ENCODE measurements at regions not wholly inside any gene's neighbourhood (a gene's known extent, or its start where the extent isn't known, plus 50 kb on each side); places are given as distances from the start of the nearest gene placed in this dataset.

GRCh38 chr4:60637976-60638375 lies 562.1 kb upstream of the ADGRL3 start:
- intact Hi-C loops (cut with micrococcal nuclease; ENCODE audit: unreplicated experiment) = no loop called here
- H3K27ac Mint-ChIP-seq (ENCODE audit: unreplicated experiment) = no peak overlapping the region
- no peaks in the 10 kb centered on the region for H3K4me1 Mint-ChIP-seq (ENCODE audit: low read depth, unreplicated experiment)
- H3K9me3 Mint-ChIP-seq (ENCODE audit: low read depth, unreplicated experiment) = peaks cover 3% of the 10 kb centered on the region
- CTCF ChIA-PET = no interaction called here
- H3K36me3 Mint-ChIP-seq (ENCODE audit: insufficient read depth, unreplicated experiment) = no peaks in the 10 kb centered on the region
- BruUV-seq (replicated peaks) = no TSS peak
- no peak overlapping the region for H3K4me3 Mint-ChIP-seq (ENCODE audit: low read depth, unreplicated experiment)
- no peaks in the 10 kb centered on the region for H3K27me3 Mint-ChIP-seq (ENCODE audit: unreplicated experiment)
- DNase-seq = no peak
- no peak for TF ChIP-seq CTCF (IDR thresholded peaks at IDR 0.05; ENCODE audit: unreplicated experiment)

- CTCF ChIA-PET = no interaction called here
- no peak overlapping the region for H3K27ac Mint-ChIP-seq (ENCODE audit: unreplicated experiment)
- H3K36me3 Mint-ChIP-seq (ENCODE audit: insufficient read depth, unreplicated experiment) = no peaks in the 10 kb centered on the region
- no TSS peak for BruUV-seq (replicated peaks)
- intact Hi-C loops (cut with micrococcal nuclease; ENCODE audit: unreplicated experiment) = no loop called here
- H3K4me3 Mint-ChIP-seq (ENCODE audit: low read depth, unreplicated experiment) = no peak overlapping the region
- no peaks in the 10 kb centered on the region for H3K4me1 Mint-ChIP-seq (ENCODE audit: low read depth, unreplicated experiment)
- TF ChIP-seq CTCF (IDR thresholded peaks at IDR 0.05; ENCODE audit: unreplicated experiment) = no peak
- H3K27me3 Mint-ChIP-seq (ENCODE audit: unreplicated experiment) = no peaks in the 10 kb centered on the region
- peaks cover 2% of the 10 kb centered on the region for H3K9me3 Mint-ChIP-seq (ENCODE audit: low read depth, unreplicated experiment)
- no peak for DNase-seq
Observed at GRCh38 chr4:60648774-60649173, 551.4 kb upstream of the ADGRL3 start.

- no peaks in the 10 kb centered on the region for H3K36me3 Mint-ChIP-seq (ENCODE audit: insufficient read depth, unreplicated experiment)
- H3K9me3 Mint-ChIP-seq (ENCODE audit: low read depth, unreplicated experiment) = peaks cover 5% of the 10 kb centered on the region
- H3K4me3 Mint-ChIP-seq (ENCODE audit: low read depth, unreplicated experiment) = no peak overlapping the region
- DNase-seq = no peak
- no peak overlapping the region for H3K27ac Mint-ChIP-seq (ENCODE audit: unreplicated experiment)
- no peak for TF ChIP-seq CTCF (IDR thresholded peaks at IDR 0.05; ENCODE audit: unreplicated experiment)
- CTCF ChIA-PET = no interaction called here
- H3K4me1 Mint-ChIP-seq (ENCODE audit: low read depth, unreplicated experiment) = no peaks in the 10 kb centered on the region
- BruUV-seq (replicated peaks) = no TSS peak
- intact Hi-C loops (cut with micrococcal nuclease; ENCODE audit: unreplicated experiment) = no loop called here
- no peaks in the 10 kb centered on the region for H3K27me3 Mint-ChIP-seq (ENCODE audit: unreplicated experiment)
Observed at GRCh38 chr4:60652933-60653332, 547.2 kb upstream of the ADGRL3 start.

GRCh38 chr4:60655356-60655755 lies 544.8 kb upstream of the ADGRL3 start:
- no peak for TF ChIP-seq CTCF (IDR thresholded peaks at IDR 0.05; ENCODE audit: unreplicated experiment)
- DNase-seq = no peak
- H3K9me3 Mint-ChIP-seq (ENCODE audit: low read depth, unreplicated experiment) = peaks cover 8% of the 10 kb centered on the region
- H3K27ac Mint-ChIP-seq (ENCODE audit: unreplicated experiment) = no peak overlapping the region
- H3K4me1 Mint-ChIP-seq (ENCODE audit: low read depth, unreplicated experiment) = no peaks in the 10 kb centered on the region
- CTCF ChIA-PET = no interaction called here
- no peaks in the 10 kb centered on the region for H3K27me3 Mint-ChIP-seq (ENCODE audit: unreplicated experiment)
- intact Hi-C loops (cut with micrococcal nuclease; ENCODE audit: unreplicated experiment) = no loop called here
- no TSS peak for BruUV-seq (replicated peaks)
- no peak overlapping the region for H3K4me3 Mint-ChIP-seq (ENCODE audit: low read depth, unreplicated experiment)
- H3K36me3 Mint-ChIP-seq (ENCODE audit: insufficient read depth, unreplicated experiment) = no peaks in the 10 kb centered on the region

GRCh38 chr4:60656171-60656570 lies 544.0 kb upstream of the ADGRL3 start:
- no TSS peak for BruUV-seq (replicated peaks)
- Mint-ChIP-seq H3K9me3 (ENCODE audit: low read depth, unreplicated experiment) (peaks cover 8% of the 10 kb centered on the region), H3K27ac (ENCODE audit: unreplicated experiment) (no peak overlapping the region), H3K36me3 (ENCODE audit: insufficient read depth, unreplicated experiment) (no peaks in the 10 kb centered on the region), H3K4me3 (ENCODE audit: low read depth, unreplicated experiment) (no peak overlapping the region), H3K4me1 (ENCODE audit: low read depth, unreplicated experiment) (no peaks in the 10 kb centered on the region), H3K27me3 (ENCODE audit: unreplicated experiment) (no peaks in the 10 kb centered on the region)
- intact Hi-C loops (cut with micrococcal nuclease; ENCODE audit: unreplicated experiment) = no loop called here
- DNase-seq = no peak
- CTCF ChIA-PET = no interaction called here
- TF ChIP-seq CTCF (IDR thresholded peaks at IDR 0.05; ENCODE audit: unreplicated experiment) = no peak

Data from Calu3 (cell line).